ENCODE measurements at regions not wholly inside any gene's neighbourhood (a gene's known extent, or its start where the extent isn't known, plus 50 kb on each side); places are given as distances from the start of the nearest gene placed in this dataset.

- no peak overlapping the region for H3K27ac Mint-ChIP-seq
- H3K9me3 Mint-ChIP-seq, result peaks cover 3% of the 10 kb centered on the region
Observed at GRCh38 chr6:51015394-51015793, 196.7 kb downstream of the TFAP2B start.

GRCh38 chr6:51016489-51016888 lies 197.8 kb downstream of the TFAP2B start:
- H3K4me3 Mint-ChIP-seq, result no peak overlapping the region
- H3K27me3 Mint-ChIP-seq, result no peaks in the 10 kb centered on the region
- CTCF ChIA-PET, result no interaction called here
- Histone ChIP-seq H3K27me3 (ENCODE audit: control insufficient read depth in 1 of 2, insufficient read depth in 2 of 2, low read length in 2 of 2) (no peaks in the 10 kb centered on the region), H3K9me3 (ENCODE audit: control insufficient read depth in 1 of 2, insufficient read depth in 1 of 2, low read length in 2 of 2) (peaks cover 3 to 4% of the 10 kb centered on the region in 2 experiments), H3K4me1 (ENCODE audit: insufficient read depth, low read length) (no peaks in the 10 kb centered on the region), H3K4me3 (ENCODE audit: low read length) (no peak overlapping the region), H3K27ac (ENCODE audit: low read depth in 1 of 2, low read length in 2 of 2) (no peak overlapping the region), H3K36me3 (ENCODE audit: insufficient read depth, low read length) (no peaks in the 10 kb centered on the region)
- no peaks in the 10 kb centered on the region for H3K36me3 Mint-ChIP-seq (ENCODE audit: low read depth)
- no peak overlapping the region for H3K27ac Mint-ChIP-seq
- DNase-seq (no peak), ATAC-seq (ENCODE audit: poor library complexity) (no peak)
- H3K4me1 Mint-ChIP-seq (ENCODE audit: low read depth), result no peaks in the 10 kb centered on the region
- peaks cover 3% of the 10 kb centered on the region for H3K9me3 Mint-ChIP-seq
- POLR2A ChIA-PET, result no interaction called here
- no peak for TF ChIP-seq CTCF (IDR thresholded peaks at IDR 0.05)
- intact Hi-C loops (cut with DNase I, micrococcal nuclease), result no loop called here

More at GRCh38 chr6:51015394-51015793, 196.7 kb downstream of the TFAP2B start:
- ATAC-seq (ENCODE audit: poor library complexity) (no peak), DNase-seq (no peak)
- Histone ChIP-seq H3K27ac (ENCODE audit: low read depth in 1 of 2, low read length in 2 of 2) (no peak overlapping the region), H3K9me3 (ENCODE audit: control insufficient read depth in 1 of 2, insufficient read depth in 1 of 2, low read length in 2 of 2) (peaks cover 3 to 4% of the 10 kb centered on the region in 2 experiments), H3K4me1 (ENCODE audit: insufficient read depth, low read length) (no peaks in the 10 kb centered on the region), H3K36me3 (ENCODE audit: insufficient read depth, low read length) (no peaks in the 10 kb centered on the region), H3K4me3 (ENCODE audit: low read length) (no peak overlapping the region), H3K27me3 (ENCODE audit: control insufficient read depth in 1 of 2, insufficient read depth in 2 of 2, low read length in 2 of 2) (no peaks in the 10 kb centered on the region)
- no peaks in the 10 kb centered on the region for H3K27me3 Mint-ChIP-seq
- TF ChIP-seq CTCF (IDR thresholded peaks at IDR 0.05), result no peak
- ChIA-PET POLR2A (no interaction called here), CTCF (no interaction called here)
- H3K4me3 Mint-ChIP-seq, result no peak overlapping the region
- intact Hi-C loops (cut with DNase I, micrococcal nuclease), result no loop called here
- no peaks in the 10 kb centered on the region for H3K4me1 Mint-ChIP-seq (ENCODE audit: low read depth)
- no peaks in the 10 kb centered on the region for H3K36me3 Mint-ChIP-seq (ENCODE audit: low read depth)

GRCh38 chr6:51019806-51020205 lies 201.1 kb downstream of the TFAP2B start:
- Histone ChIP-seq H3K9me3 (ENCODE audit: control insufficient read depth in 1 of 2, insufficient read depth in 1 of 2, low read length in 2 of 2) (peaks cover 3 to 4% of the 10 kb centered on the region in 2 experiments), H3K27me3 (ENCODE audit: control insufficient read depth in 1 of 2, insufficient read depth in 2 of 2, low read length in 2 of 2) (no peaks in the 10 kb centered on the region), H3K27ac (ENCODE audit: low read depth in 1 of 2, low read length in 2 of 2) (no peak overlapping the region), H3K4me3 (ENCODE audit: low read length) (no peak overlapping the region), H3K4me1 (ENCODE audit: insufficient read depth, low read length) (no peaks in the 10 kb centered on the region), H3K36me3 (ENCODE audit: insufficient read depth, low read length) (no peaks in the 10 kb centered on the region)
- ChIA-PET POLR2A (no interaction called here), CTCF (interaction anchor here (0.6 kb wide), 1 partner anchor 176 kb away, joined by 3 read pairs; no protein-coding TSS in a partner anchor)
- DNase-seq (no peak), ATAC-seq (ENCODE audit: poor library complexity) (no peak)
- H3K27ac Mint-ChIP-seq, result no peak overlapping the region
- H3K36me3 Mint-ChIP-seq (ENCODE audit: low read depth), result no peaks in the 10 kb centered on the region
- intact Hi-C loops (cut with DNase I, micrococcal nuclease), result no loop called here
- no peak overlapping the region for H3K4me3 Mint-ChIP-seq
- peaks cover 2% of the 10 kb centered on the region for H3K9me3 Mint-ChIP-seq
- TF ChIP-seq CTCF (IDR thresholded peaks at IDR 0.05), result no peak
- no peaks in the 10 kb centered on the region for H3K27me3 Mint-ChIP-seq
- no peaks in the 10 kb centered on the region for H3K4me1 Mint-ChIP-seq (ENCODE audit: low read depth)

All from CD4-positive, alpha-beta T cell (primary cell).